ENCODE measurements at regions not wholly inside any gene's neighbourhood (a gene's known extent, or its start where the extent isn't known, plus 50 kb on each side); places are given as distances from the start of the nearest gene placed in this dataset.

- no peak for TF ChIP-seq CTCF (conservative IDR thresholded peaks at IDR 0.05; ENCODE audit: low read length)
- TF ChIP-seq EZH2phosphoT487 (IDR thresholded peaks at IDR 0.05; ENCODE audit: borderline replicate concordance) = no peak
These were observed 109.0 kb upstream of the ESRRG start for GRCh38 chr1:216832192-216832591.

Data from Loucy (cell line).